ENCODE measurements at regions not wholly inside any gene's neighbourhood (a gene's known extent, or its start where the extent isn't known, plus 50 kb on each side); places are given as distances from the start of the nearest gene placed in this dataset.

DNA sequence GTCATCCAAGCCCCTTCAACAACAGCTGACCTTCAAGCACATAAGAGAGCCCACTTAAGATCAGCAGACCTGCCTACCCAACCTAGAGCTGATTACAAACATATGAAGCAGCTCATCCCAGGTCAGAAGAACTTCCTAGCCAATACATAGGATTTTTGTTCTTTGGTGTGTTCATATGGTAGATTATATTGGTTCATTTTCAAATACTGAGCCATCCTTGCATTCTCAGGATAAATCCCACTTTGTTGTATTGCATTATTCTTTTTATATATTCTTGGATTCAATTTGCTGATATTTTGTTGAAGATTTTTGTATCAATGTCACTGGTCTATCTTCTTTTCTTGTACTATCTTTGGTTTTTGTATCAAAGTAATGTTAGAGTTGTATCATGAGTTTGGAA, 107.3 kb upstream of the STT3B start:
- Mint-ChIP-seq H3K4me3 (no peak overlapping the region), H3K27ac (no peak overlapping the region), H3K36me3 (ENCODE audit: low read depth) (no peaks in the 10 kb centered on the region), H3K4me1 (no peaks in the 10 kb centered on the region; the same call in 2 of the 3 replicates), H3K9me3 (no peaks in the 10 kb centered on the region), H3K27me3 (ENCODE audit: insufficient read depth, low read depth, poor library complexity) (no peaks in the 10 kb centered on the region)
- TF ChIP-seq NANOG (IDR thresholded peaks at IDR 0.05; ENCODE audit: borderline replicate concordance) (no peak), ZNF331 (CRISPR knock-in tag; IDR thresholded peaks at IDR 0.05; ENCODE audit: low read depth) (no peak), CREB1 (CRISPR knock-in tag; IDR thresholded peaks at IDR 0.05; ENCODE audit: low read depth) (no peak), POLR2AphosphoS5 (IDR thresholded peaks at IDR 0.05; ENCODE audit: low read depth) (no peak), EZH2 (IDR thresholded peaks at IDR 0.05; ENCODE audit: low read depth, unreplicated experiment) (no peak), STAT1 (IDR thresholded peaks at IDR 0.05; ENCODE audit: unreplicated experiment) (no peak), ZNF114 (CRISPR knock-in tag; IDR thresholded peaks at IDR 0.05) (no peak), EZH2phosphoT487 (IDR thresholded peaks at IDR 0.05; ENCODE audit: unreplicated experiment) (no peak)
- TF ChIP-seq, protein P1, sequence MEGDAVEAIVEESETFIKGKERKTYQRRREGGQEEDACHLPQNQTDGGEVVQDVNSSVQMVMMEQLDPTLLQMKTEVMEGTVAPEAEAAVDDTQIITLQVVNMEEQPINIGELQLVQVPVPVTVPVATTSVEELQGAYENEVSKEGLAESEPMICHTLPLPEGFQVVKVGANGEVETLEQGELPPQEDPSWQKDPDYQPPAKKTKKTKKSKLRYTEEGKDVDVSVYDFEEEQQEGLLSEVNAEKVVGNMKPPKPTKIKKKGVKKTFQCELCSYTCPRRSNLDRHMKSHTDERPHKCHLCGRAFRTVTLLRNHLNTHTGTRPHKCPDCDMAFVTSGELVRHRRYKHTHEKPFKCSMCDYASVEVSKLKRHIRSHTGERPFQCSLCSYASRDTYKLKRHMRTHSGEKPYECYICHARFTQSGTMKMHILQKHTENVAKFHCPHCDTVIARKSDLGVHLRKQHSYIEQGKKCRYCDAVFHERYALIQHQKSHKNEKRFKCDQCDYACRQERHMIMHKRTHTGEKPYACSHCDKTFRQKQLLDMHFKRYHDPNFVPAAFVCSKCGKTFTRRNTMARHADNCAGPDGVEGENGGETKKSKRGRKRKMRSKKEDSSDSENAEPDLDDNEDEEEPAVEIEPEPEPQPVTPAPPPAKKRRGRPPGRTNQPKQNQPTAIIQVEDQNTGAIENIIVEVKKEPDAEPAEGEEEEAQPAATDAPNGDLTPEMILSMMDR (conservative IDR thresholded peaks at IDR 0.05; ENCODE audit: low read depth in 2 of 2): no peak
- TF ChIP-seq, protein P2, sequence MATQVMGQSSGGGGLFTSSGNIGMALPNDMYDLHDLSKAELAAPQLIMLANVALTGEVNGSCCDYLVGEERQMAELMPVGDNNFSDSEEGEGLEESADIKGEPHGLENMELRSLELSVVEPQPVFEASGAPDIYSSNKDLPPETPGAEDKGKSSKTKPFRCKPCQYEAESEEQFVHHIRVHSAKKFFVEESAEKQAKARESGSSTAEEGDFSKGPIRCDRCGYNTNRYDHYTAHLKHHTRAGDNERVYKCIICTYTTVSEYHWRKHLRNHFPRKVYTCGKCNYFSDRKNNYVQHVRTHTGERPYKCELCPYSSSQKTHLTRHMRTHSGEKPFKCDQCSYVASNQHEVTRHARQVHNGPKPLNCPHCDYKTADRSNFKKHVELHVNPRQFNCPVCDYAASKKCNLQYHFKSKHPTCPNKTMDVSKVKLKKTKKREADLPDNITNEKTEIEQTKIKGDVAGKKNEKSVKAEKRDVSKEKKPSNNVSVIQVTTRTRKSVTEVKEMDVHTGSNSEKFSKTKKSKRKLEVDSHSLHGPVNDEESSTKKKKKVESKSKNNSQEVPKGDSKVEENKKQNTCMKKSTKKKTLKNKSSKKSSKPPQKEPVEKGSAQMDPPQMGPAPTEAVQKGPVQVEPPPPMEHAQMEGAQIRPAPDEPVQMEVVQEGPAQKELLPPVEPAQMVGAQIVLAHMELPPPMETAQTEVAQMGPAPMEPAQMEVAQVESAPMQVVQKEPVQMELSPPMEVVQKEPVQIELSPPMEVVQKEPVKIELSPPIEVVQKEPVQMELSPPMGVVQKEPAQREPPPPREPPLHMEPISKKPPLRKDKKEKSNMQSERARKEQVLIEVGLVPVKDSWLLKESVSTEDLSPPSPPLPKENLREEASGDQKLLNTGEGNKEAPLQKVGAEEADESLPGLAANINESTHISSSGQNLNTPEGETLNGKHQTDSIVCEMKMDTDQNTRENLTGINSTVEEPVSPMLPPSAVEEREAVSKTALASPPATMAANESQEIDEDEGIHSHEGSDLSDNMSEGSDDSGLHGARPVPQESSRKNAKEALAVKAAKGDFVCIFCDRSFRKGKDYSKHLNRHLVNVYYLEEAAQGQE (IDR thresholded peaks at IDR 0.05; ENCODE audit: unreplicated experiment): no peak
- TF ChIP-seq, protein P3, sequence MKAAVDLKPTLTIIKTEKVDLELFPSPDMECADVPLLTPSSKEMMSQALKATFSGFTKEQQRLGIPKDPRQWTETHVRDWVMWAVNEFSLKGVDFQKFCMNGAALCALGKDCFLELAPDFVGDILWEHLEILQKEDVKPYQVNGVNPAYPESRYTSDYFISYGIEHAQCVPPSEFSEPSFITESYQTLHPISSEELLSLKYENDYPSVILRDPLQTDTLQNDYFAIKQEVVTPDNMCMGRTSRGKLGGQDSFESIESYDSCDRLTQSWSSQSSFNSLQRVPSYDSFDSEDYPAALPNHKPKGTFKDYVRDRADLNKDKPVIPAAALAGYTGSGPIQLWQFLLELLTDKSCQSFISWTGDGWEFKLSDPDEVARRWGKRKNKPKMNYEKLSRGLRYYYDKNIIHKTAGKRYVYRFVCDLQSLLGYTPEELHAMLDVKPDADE (IDR thresholded peaks at IDR 0.05): no peak
- TF ChIP-seq, protein P4, sequence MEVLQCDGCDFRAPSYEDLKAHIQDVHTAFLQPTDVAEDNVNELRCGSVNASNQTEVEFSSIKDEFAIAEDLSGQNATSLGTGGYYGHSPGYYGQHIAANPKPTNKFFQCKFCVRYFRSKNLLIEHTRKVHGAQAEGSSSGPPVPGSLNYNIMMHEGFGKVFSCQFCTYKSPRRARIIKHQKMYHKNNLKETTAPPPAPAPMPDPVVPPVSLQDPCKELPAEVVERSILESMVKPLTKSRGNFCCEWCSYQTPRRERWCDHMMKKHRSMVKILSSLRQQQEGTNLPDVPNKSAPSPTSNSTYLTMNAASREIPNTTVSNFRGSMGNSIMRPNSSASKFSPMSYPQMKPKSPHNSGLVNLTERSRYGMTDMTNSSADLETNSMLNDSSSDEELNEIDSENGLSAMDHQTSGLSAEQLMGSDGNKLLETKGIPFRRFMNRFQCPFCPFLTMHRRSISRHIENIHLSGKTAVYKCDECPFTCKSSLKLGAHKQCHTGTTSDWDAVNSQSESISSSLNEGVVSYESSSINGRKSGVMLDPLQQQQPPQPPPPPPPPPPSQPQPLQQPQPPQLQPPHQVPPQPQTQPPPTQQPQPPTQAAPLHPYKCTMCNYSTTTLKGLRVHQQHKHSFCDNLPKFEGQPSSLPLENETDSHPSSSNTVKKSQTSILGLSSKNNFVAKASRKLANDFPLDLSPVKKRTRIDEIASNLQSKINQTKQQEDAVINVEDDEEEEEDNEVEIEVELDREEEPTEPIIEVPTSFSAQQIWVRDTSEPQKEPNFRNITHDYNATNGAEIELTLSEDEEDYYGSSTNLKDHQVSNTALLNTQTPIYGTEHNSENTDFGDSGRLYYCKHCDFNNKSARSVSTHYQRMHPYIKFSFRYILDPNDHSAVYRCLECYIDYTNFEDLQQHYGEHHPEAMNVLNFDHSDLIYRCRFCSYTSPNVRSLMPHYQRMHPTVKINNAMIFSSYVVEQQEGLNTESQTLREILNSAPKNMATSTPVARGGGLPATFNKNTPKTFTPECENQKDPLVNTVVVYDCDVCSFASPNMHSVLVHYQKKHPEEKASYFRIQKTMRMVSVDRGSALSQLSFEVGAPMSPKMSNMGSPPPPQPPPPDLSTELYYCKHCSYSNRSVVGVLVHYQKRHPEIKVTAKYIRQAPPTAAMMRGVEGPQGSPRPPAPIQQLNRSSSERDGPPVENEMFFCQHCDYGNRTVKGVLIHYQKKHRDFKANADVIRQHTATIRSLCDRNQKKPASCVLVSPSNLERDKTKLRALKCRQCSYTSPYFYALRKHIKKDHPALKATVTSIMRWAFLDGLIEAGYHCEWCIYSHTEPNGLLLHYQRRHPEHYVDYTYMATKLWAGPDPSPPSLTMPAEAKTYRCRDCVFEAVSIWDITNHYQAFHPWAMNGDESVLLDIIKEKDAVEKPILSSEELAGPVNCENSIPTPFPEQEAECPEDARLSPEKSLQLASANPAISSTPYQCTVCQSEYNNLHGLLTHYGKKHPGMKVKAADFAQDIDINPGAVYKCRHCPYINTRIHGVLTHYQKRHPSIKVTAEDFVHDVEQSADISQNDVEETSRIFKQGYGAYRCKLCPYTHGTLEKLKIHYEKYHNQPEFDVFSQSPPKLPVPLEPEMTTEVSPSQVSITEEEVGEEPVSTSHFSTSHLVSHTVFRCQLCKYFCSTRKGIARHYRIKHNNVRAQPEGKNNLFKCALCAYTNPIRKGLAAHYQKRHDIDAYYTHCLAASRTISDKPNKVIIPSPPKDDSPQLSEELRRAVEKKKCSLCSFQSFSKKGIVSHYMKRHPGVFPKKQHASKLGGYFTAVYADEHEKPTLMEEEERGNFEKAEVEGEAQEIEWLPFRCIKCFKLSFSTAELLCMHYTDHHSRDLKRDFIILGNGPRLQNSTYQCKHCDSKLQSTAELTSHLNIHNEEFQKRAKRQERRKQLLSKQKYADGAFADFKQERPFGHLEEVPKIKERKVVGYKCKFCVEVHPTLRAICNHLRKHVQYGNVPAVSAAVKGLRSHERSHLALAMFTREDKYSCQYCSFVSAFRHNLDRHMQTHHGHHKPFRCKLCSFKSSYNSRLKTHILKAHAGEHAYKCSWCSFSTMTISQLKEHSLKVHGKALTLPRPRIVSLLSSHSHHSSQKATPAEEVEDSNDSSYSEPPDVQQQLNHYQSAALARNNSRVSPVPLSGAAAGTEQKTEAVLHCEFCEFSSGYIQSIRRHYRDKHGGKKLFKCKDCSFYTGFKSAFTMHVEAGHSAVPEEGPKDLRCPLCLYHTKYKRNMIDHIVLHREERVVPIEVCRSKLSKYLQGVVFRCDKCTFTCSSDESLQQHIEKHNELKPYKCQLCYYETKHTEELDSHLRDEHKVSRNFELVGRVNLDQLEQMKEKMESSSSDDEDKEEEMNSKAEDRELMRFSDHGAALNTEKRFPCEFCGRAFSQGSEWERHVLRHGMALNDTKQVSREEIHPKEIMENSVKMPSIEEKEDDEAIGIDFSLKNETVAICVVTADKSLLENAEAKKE (CRISPR knock-in tag; IDR thresholded peaks at IDR 0.05): no peak
- Histone ChIP-seq H3K4me1 (ENCODE audit: insufficient read depth) (no peaks in the 10 kb centered on the region), H2AFZ (no peak overlapping the region), H4K20me1 (replicated peaks; ENCODE audit: insufficient read depth) (no peaks in the 10 kb centered on the region), H3K79me2 (replicated peaks; ENCODE audit: insufficient read depth) (no peaks in the 10 kb centered on the region), H3F3A (replicated peaks; ENCODE audit: low read depth) (no peaks in the 10 kb centered on the region), H3K27me3 (ENCODE audit: insufficient read depth) (no peaks in the 10 kb centered on the region), H3K4me2 (no peak overlapping the region), H3K27ac (ENCODE audit: low read depth) (no peak overlapping the region), H3K4me3 (no peak overlapping the region), H3K9me2 (ENCODE audit: insufficient read depth) (no peaks in the 10 kb centered on the region), H3K36me3 (ENCODE audit: insufficient read depth) (no peaks in the 10 kb centered on the region)
- DNase-seq (ENCODE audit: low spot score) (no peak), ATAC-seq (no peak)
